Trophoblast cell (in vitro differentiated cells and primary cell): ENCODE measurements at regions not wholly inside any gene's neighbourhood (a gene's known extent, or its start where the extent isn't known, plus 50 kb on each side); places are given as distances from the start of the nearest gene placed in this dataset.

Experiments
- DNase-seq, 2 donors: peaks; one replicate each; pipeline ENCODE4 v3.0.0-alpha.2; 2016
- H2AFZ ChIP-seq: 2 replicates; pipeline ENCODE4 v1.6.1; 2013; ENCODE audit warnings: low read length, moderate library complexity, mild to moderate bottlenecking; ENCODE audit not compliant: insufficient read depth, poor library complexity
- H2AK5ac ChIP-seq: 2 replicates; pipeline ENCODE4 v1.6.1; 2013; ENCODE audit warnings: mild to moderate bottlenecking, low read length
- H2BK120ac ChIP-seq: 2 replicates; pipeline ENCODE4 v1.6.1; 2013; ENCODE audit warnings: low read length, mild to moderate bottlenecking, moderate library complexity; ENCODE audit not compliant: insufficient read depth, poor library complexity
- H2BK12ac ChIP-seq: 2 replicates; pipeline ENCODE4 v1.6.1; 2013; ENCODE audit warnings: mild to moderate bottlenecking, low read length, moderate library complexity
- H2BK5ac ChIP-seq: 2 replicates; pipeline ENCODE4 v1.6.1; 2013; ENCODE audit warnings: low read length, low read depth, moderate library complexity, mild to moderate bottlenecking; ENCODE audit not compliant: poor library complexity
- H3K14ac ChIP-seq: 2 replicates; pipeline ENCODE4 v1.6.1; 2013; ENCODE audit warnings: mild to moderate bottlenecking, low read length
- H3K18ac ChIP-seq: 2 replicates; pipeline ENCODE4 v1.6.1; 2013; ENCODE audit warnings: mild to moderate bottlenecking, low read length
- H3K23ac ChIP-seq: 2 replicates; pipeline ENCODE4 v1.6.1; 2013; ENCODE audit warnings: low read length
- H3K27ac ChIP-seq: 2 replicates; pipeline ENCODE4 v1.5.1; 2013; ENCODE audit warnings: low read depth, mild to moderate bottlenecking, inconsistent platforms, low read length, moderate library complexity
- H3K27me3 ChIP-seq: 2 replicates; pipeline ENCODE4 v1.6.1; 2013; ENCODE audit warnings: inconsistent platforms, mild to moderate bottlenecking, low read length, moderate library complexity; ENCODE audit not compliant: insufficient read depth
- H3K36me3 ChIP-seq, 2 experiments: 1 replicate in 1 of 2; 2 replicates in 1 of 2; pipeline ENCODE4 v1.6.1; 2013; ENCODE audit warnings: low read length in 2 of 2, mild to moderate bottlenecking in 2 of 2, moderate library complexity in 1 of 2; ENCODE audit not compliant: insufficient read depth in 2 of 2, control insufficient read depth in 1 of 2
- H3K4ac ChIP-seq: 2 replicates; pipeline ENCODE4 v1.6.1; 2013; ENCODE audit warnings: low read depth, mild to moderate bottlenecking, low read length, moderate library complexity
- H3K4me1 ChIP-seq, 2 experiments: 1 replicate in 1 of 2; 2 replicates in 1 of 2; pipeline ENCODE4 v1.6.1; 2013; ENCODE audit warnings: low read length in 2 of 2, mild to moderate bottlenecking in 2 of 2, moderate library complexity in 1 of 2; ENCODE audit not compliant: insufficient read depth in 2 of 2, control insufficient read depth in 1 of 2
- H3K4me2 ChIP-seq: 2 replicates; pipeline ENCODE4 v1.6.1; 2013; ENCODE audit warnings: inconsistent platforms, mild to moderate bottlenecking, low read length, moderate library complexity
- H3K4me3 ChIP-seq: 2 replicates; pipeline ENCODE4 v1.5.1; 2013; ENCODE audit warnings: mild to moderate bottlenecking, low read depth, low read length, inconsistent platforms
- H3K79me1 ChIP-seq: one replicate; pipeline ENCODE4 v1.6.1; 2013; ENCODE audit warnings: low read length
- H3K79me2 ChIP-seq: 2 replicates; pipeline ENCODE4 v1.6.1; 2013; ENCODE audit warnings: low read length, mild to moderate bottlenecking; ENCODE audit not compliant: control insufficient read depth, insufficient read depth, poor library complexity
- H3K9ac ChIP-seq: 2 replicates; pipeline ENCODE4 v1.6.1; 2013; ENCODE audit warnings: mild to moderate bottlenecking, low read length
- H3K9me3 ChIP-seq: 2 replicates; pipeline ENCODE4 v1.6.1; 2013; ENCODE audit warnings: low read depth, mild to moderate bottlenecking, control low read depth, inconsistent platforms, low read length; ENCODE audit not compliant: insufficient read depth
- H4K12ac ChIP-seq: 2 replicates; pipeline ENCODE4 v1.6.1; 2013; ENCODE audit warnings: low read depth, mild to moderate bottlenecking, low read length, moderate library complexity
- H4K8ac ChIP-seq: 2 replicates; pipeline ENCODE4 v1.6.1; 2013; ENCODE audit warnings: low read depth, mild to moderate bottlenecking, low read length, moderate library complexity
- H4K91ac ChIP-seq: one replicate; pipeline ENCODE4 v1.6.1; 2013; ENCODE audit warnings: low read depth, mild to moderate bottlenecking, low read length, moderate library complexity
- WGBS: extraction: QIAGEN DNeasy Blood & Tissue Kit; methylation state at CpG from one replicate; pipeline ENCODE4 v1.1.7; 2013; ENCODE audit warnings: missing lambda C conversion rate; ENCODE audit not compliant: insufficient read length, insufficient coverage; ENCODE audit errors: extremely low coverage; 5-methylcytosine and 5-hydroxymethylcytosine counted together

DNA sequence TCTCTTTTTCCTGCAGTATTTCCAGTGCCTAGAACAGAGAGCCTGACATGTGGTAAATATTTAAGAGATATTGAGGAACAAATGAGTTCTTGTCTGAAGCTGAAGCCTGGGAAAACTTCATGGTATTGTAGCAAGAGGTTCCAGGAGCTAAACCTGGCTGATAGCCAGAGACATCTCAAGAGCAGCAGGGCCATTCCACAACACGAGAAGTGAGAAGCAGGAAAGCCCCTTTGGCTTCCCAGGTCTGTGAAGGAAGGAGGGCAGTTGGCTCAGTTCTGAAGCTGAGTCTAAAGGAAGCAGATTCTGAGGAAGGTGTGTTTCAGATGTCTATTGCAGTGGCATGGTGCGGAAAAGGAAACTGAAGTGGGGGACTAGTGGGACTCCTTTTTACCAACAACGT is 63.8 kb upstream of the FAM204A start:
- H3K36me3 ChIP-seq = no peaks in the 10 kb centered on the region
- H3K4me3 ChIP-seq = no peak overlapping the region
- WGBS = no CpG with 5 or more reads among the region's 3 CpGs

DNA sequence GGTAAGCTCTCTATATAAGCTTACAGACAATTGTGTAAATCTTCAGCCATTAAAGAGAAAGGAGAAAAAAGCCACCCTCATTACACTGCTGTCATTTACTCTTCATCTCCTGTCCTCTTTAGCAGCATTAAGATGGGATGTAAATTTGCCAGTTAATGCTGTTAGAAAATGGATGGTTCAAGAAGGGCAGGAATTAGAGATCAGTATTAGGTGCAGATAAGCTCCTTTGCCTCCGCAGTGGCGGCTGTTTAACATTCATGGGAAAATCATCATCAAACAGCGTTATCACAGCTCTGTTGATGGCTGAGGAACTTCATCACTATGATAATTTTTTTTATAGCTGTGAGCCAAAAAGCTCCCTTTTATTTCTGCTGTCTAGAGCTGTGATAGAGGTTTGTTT is 61.8 kb upstream of the FAM204A start:
- no peak overlapping the region for H2AK5ac ChIP-seq
- H2BK5ac ChIP-seq = no peak overlapping the region
- H3K79me2 ChIP-seq = peaks cover 1% of the 10 kb centered on the region
- no peak overlapping the region for H3K4ac ChIP-seq
- H2BK120ac ChIP-seq = no peak overlapping the region
- no peak overlapping the region for H2BK12ac ChIP-seq
- no peak overlapping the region for H4K91ac ChIP-seq
- H3K23ac ChIP-seq = no peak overlapping the region
- no peak overlapping the region for H3K4me2 ChIP-seq
- no peak overlapping the region for H3K14ac ChIP-seq
- no peaks in the 10 kb centered on the region for H3K9me3 ChIP-seq
- H3K18ac ChIP-seq = no peak overlapping the region
- no peak for DNase-seq
- H2AFZ ChIP-seq = no peak overlapping the region
- H3K79me1 ChIP-seq = no peaks in the 10 kb centered on the region
- no peaks in the 10 kb centered on the region for H3K36me3 ChIP-seq
- no peaks in the 10 kb centered on the region for H3K27me3 ChIP-seq
- H3K4me3 ChIP-seq = no peak overlapping the region
- H4K12ac ChIP-seq = no peak overlapping the region
- H4K8ac ChIP-seq = no peak overlapping the region
- H3K27ac ChIP-seq = no peak overlapping the region
- WGBS = no CpG with 5 or more reads among the region's 3 CpGs
- no peak overlapping the region for H3K9ac ChIP-seq
- H3K4me1 ChIP-seq = no peaks in the 10 kb centered on the region

More for the DNA sequence above, 63.8 kb upstream of the FAM204A start:
- H3K4me2 ChIP-seq = no peak overlapping the region
- H3K18ac ChIP-seq = no peak overlapping the region
- H3K9me3 ChIP-seq = no peaks in the 10 kb centered on the region
- H2BK5ac ChIP-seq = no peak overlapping the region
- H3K27me3 ChIP-seq = no peaks in the 10 kb centered on the region
- H4K91ac ChIP-seq = no peak overlapping the region
- H4K12ac ChIP-seq = no peak overlapping the region
- H3K4me1 ChIP-seq = no peaks in the 10 kb centered on the region
- DNase-seq = no peak
- H2AFZ ChIP-seq = no peak overlapping the region
- no peak overlapping the region for H2BK12ac ChIP-seq
- H2AK5ac ChIP-seq = no peak overlapping the region
- no peak overlapping the region for H2BK120ac ChIP-seq
- H3K79me1 ChIP-seq = no peaks in the 10 kb centered on the region
- no peak overlapping the region for H3K4ac ChIP-seq
- H4K8ac ChIP-seq = no peak overlapping the region
- no peak overlapping the region for H3K9ac ChIP-seq
- H3K23ac ChIP-seq = no peak overlapping the region
- peaks cover 1% of the 10 kb centered on the region for H3K79me2 ChIP-seq
- no peak overlapping the region for H3K14ac ChIP-seq
- no peak overlapping the region for H3K27ac ChIP-seq

DNA sequence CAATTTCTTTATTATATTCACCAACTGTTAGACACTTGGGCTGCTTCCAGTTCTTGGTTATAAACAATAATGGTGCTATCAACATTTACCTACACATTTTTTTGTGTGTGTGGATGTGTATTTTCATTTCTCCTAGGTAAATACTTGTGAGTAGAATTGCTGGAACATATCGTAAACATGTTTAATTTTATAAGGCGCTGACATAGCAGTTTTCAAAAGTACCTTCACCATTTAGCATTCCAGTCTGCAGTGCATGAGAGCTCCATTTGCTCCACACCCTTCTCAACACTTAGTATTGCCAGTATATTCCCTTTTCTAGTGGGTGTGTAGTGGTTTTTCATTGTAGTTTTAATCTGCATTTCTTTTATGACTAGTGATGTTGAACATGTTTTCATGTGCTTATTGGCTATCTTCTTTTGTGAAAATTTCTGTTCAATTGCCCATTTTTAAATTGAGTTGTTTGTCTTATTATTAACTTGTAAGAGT is 59.6 kb upstream of the FAM204A start:
- H2BK12ac ChIP-seq = no peak overlapping the region
- no CpG with 5 or more reads among the region's 2 CpGs for WGBS
- no peaks in the 10 kb centered on the region for H3K4me1 ChIP-seq
- H2BK5ac ChIP-seq = no peak overlapping the region
- H3K79me2 ChIP-seq = no peaks in the 10 kb centered on the region
- no peak overlapping the region for H3K4me2 ChIP-seq
- no peak for DNase-seq
- no peak overlapping the region for H4K8ac ChIP-seq
- no peak overlapping the region for H3K27ac ChIP-seq
- no peak overlapping the region for H2AK5ac ChIP-seq
- H3K79me1 ChIP-seq = no peaks in the 10 kb centered on the region
- no peak overlapping the region for H4K12ac ChIP-seq
- H3K27me3 ChIP-seq = no peaks in the 10 kb centered on the region
- no peak overlapping the region for H2BK120ac ChIP-seq
- peaks cover 2% of the 10 kb centered on the region for H3K9me3 ChIP-seq
- no peaks in the 10 kb centered on the region for H3K36me3 ChIP-seq
- no peak overlapping the region for H3K14ac ChIP-seq
- no peak overlapping the region for H3K9ac ChIP-seq
- H3K4ac ChIP-seq = no peak overlapping the region
- H3K18ac ChIP-seq = no peak overlapping the region
- H2AFZ ChIP-seq = no peak overlapping the region
- no peak overlapping the region for H4K91ac ChIP-seq
- no peak overlapping the region for H3K4me3 ChIP-seq
- H3K23ac ChIP-seq = no peak overlapping the region

DNA sequence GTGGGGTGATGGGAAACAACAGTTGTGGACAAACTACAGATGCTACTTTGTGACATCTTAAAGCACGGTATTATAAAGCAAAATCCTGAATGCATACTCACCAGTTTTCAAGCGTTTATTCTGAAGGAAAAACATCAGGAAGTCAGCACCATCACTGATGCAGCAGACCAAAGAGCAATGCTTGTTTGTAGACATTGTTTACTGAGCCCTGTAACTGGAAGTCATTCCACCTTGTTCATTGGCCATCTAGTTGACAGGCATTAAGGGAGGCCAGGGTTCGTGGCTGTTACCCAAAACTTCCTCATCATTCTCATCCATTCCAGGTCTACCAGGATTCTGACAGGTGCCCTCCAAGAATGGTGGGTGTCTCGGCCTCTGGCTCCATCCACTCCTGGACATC is 55.3 kb upstream of the FAM204A start:
- Histone ChIP-seq H3K9me3 (peaks cover 2% of the 10 kb centered on the region), H4K8ac (no peak overlapping the region), H2BK12ac (no peak overlapping the region), H2AFZ (no peak overlapping the region), H3K79me2 (no peaks in the 10 kb centered on the region), H3K4me3 (no peak overlapping the region), H3K23ac (no peak overlapping the region), H3K4me2 (no peak overlapping the region), H3K18ac (no peak overlapping the region), H2AK5ac (no peak overlapping the region), H2BK5ac (no peak overlapping the region), H3K79me1 (no peaks in the 10 kb centered on the region), H3K27me3 (no peaks in the 10 kb centered on the region), H2BK120ac (no peak overlapping the region), H4K12ac (no peak overlapping the region), H3K4me1 (no peaks in the 10 kb centered on the region), H3K36me3 (no peaks in the 10 kb centered on the region), H3K4ac (no peak overlapping the region), H3K9ac (no peak overlapping the region), H4K91ac (no peak overlapping the region), H3K27ac (no peak overlapping the region), H3K14ac (no peak overlapping the region)
- no CpG with 5 or more reads among the region's 4 CpGs for WGBS
- no peak for DNase-seq
